HG02885 (cell line): ENCODE measurements at regions not wholly inside any gene's neighbourhood (a gene's known extent, or its start where the extent isn't known, plus 50 kb on each side); places are given as distances from the start of the nearest gene placed in this dataset.
A peak's percentile ranks its signal among the peaks of the same experiment; 100 is the strongest.
"Not testable (repeated sequence)": the region's sequence is repeated elsewhere in the genome, so short reads cannot be mapped to it uniquely, and the experiment has no call there.

Experiments
- ATAC-seq: cut with Tn5 transposase; IDR thresholded peaks from one replicate; pipeline ENCODE4 v1.9.1; 2021; ENCODE audit warnings: mild to moderate bottlenecking; ENCODE audit not compliant: unreplicated experiment, poor library complexity

GRCh38 chr9:13433453-13433852 is 154.0 kb upstream of the MPDZ start:
- ATAC-seq, result not testable (repeated sequence)

- ATAC-seq, result no peak
These were observed 153.4 kb upstream of the MPDZ start for GRCh38 chr9:13432904-13433303.

- no peak for ATAC-seq
These were observed 152.2 kb upstream of the MPDZ start for GRCh38 chr9:13431692-13432091.

GRCh38 chr9:13431222-13431536 is 151.7 kb upstream of the MPDZ start:
- no peak for ATAC-seq

GRCh38 chr9:13430368-13431221 is 151.1 kb upstream of the MPDZ start:
- no peak for ATAC-seq

GRCh38 chr9:13429301-13430190 is 150.1 kb upstream of the MPDZ start:
- ATAC-seq, result no peak

- ATAC-seq, result no peak
These were observed 149.3 kb upstream of the MPDZ start for GRCh38 chr9:13428766-13429165.

- ATAC-seq, result peak; percentile 42
These were observed 148.1 kb upstream of the MPDZ start for GRCh38 chr9:13427587-13427986.

- no peak for ATAC-seq
These were observed 147.1 kb upstream of the MPDZ start for GRCh38 chr9:13426606-13427005.

GRCh38 chr9:13424872-13425271 is 145.4 kb upstream of the MPDZ start:
- no peak for ATAC-seq

GRCh38 chr9:13424204-13424603 is 144.7 kb upstream of the MPDZ start:
- ATAC-seq, result no peak

- no peak for ATAC-seq
These were observed 134.9 kb upstream of the MPDZ start for GRCh38 chr9:13414349-13414748.

GRCh38 chr9:13412331-13412730 is 132.8 kb upstream of the MPDZ start:
- no peak for ATAC-seq

GRCh38 chr9:13411791-13412190 is 132.3 kb upstream of the MPDZ start:
- ATAC-seq, result no peak

GRCh38 chr9:13410566-13411031 is 131.1 kb upstream of the MPDZ start:
- ATAC-seq, result no peak

GRCh38 chr9:13397661-13398060 is 118.2 kb upstream of the MPDZ start:
- no peak for ATAC-seq

- no peak for ATAC-seq
These were observed 117.7 kb upstream of the MPDZ start for GRCh38 chr9:13397220-13397619.

- no peak for ATAC-seq
These were observed 116.9 kb upstream of the MPDZ start for GRCh38 chr9:13396418-13396817.

GRCh38 chr9:13395156-13395555 is 115.7 kb upstream of the MPDZ start:
- no peak for ATAC-seq

- no peak for ATAC-seq
These were observed 108.7 kb upstream of the MPDZ start for GRCh38 chr9:13388157-13388556.

- ATAC-seq, result no peak
These were observed 108.2 kb upstream of the MPDZ start for GRCh38 chr9:13387734-13388067.
